GM12875 (cell line): ENCODE measurements at regions not wholly inside any gene's neighbourhood (a gene's known extent, or its start where the extent isn't known, plus 50 kb on each side); places are given as distances from the start of the nearest gene placed in this dataset.

ENCODE experiments used
- H3K4me3 ChIP-seq: one replicate; pipeline ENCODE4 v1.5.1; 2011; ENCODE audit warnings: low read depth, low read length, control low read depth
- CTCF ChIP-seq: IDR thresholded peaks from 2 replicates; pipeline ENCODE4 v1.5.1; 2011; ENCODE audit warnings: low read depth, mild to moderate bottlenecking, control low read depth, inconsistent platforms, low read length, moderate library complexity, borderline replicate concordance; ENCODE audit not compliant: insufficient read depth

DNA sequence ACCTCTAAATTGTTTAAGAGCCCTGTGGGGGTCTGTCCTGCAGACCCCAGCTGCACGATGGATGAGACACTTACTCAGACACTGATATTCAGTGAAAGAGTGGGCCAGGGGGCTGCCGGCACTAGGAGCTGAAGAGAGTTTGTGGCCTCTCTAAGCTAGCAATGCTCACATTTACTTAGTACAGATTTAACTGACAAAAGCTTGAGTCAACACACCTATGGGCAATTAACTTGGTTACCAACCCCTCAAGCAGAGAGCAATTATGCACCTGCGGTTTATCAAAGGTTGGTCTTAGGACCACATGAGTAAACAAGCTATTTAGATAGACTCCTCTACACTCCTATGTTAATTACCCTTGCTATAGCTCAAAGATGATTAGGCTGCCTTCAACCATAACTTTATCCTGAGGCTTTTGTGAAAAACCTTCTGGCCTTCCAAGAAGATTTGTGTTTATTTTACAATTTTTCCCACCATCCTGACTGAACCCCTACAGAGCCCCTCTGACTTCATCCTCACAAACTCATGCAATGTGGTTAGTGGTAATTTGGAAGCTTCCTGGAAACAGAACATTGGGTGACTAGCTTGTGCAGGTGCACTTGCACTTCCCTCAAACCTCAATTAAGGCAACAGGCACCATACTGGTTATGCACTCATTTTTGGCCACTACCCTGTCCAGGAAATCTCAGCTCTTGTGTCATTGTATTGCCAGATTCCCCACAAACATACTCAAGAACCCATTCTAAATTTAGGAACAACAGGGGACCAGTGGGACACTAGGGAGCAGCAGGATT lies 234.4 kb upstream of the ITM2A start:
- no peak overlapping the region for H3K4me3 ChIP-seq
- no peak for TF ChIP-seq CTCF

DNA sequence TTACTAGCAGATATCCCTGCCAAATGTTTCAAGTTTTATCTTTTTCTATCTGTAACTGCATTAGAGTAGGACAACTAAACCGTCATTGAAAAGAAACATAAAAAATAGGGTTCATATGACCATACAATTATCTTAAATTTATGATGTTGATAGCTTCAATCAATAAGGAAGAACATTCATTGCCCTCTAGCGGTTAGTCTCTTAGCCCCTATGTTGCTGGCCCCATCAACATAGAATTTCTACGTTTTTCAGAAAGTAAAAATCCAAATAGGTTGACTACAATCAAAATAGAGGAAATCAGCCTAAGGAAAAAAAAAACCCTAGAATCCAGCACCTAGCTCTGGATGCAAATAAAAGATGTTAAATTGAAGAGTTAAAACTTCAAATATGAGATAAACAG lies 225.1 kb upstream of the ITM2A start:
- H3K4me3 ChIP-seq: no peak overlapping the region
- no peak for TF ChIP-seq CTCF

DNA sequence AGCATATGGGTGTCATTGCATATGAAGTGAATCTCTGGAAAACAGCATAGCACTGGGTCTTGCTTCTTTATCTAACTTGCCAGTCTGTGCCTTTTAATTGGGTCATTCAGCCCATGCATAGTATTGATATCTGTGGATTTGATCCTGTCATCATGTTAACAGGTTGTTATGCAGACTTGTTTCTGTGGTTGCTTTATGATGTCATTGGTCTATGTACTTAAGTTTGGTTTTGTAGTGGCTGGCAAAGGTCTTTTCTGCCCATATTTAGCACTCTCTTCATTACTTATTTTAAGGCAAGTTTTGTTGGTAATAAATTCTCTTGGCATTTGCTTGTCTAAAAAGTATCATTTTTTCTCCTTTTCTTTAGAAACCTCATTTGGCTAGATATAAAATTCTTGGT lies 221.1 kb upstream of the ITM2A start:
- no peak overlapping the region for H3K4me3 ChIP-seq
- no peak for TF ChIP-seq CTCF

GRCh38 chrX:79573760-79574159 lies 206.6 kb upstream of the ITM2A start:
- no peak overlapping the region for H3K4me3 ChIP-seq
- no peak for TF ChIP-seq CTCF

GRCh38 chrX:79572566-79572965 lies 205.4 kb upstream of the ITM2A start:
- no peak for TF ChIP-seq CTCF

GRCh38 chrX:79570524-79571240 lies 203.5 kb upstream of the ITM2A start:
- H3K4me3 ChIP-seq: no peak overlapping the region
- TF ChIP-seq CTCF: no peak

More at GRCh38 chrX:79572566-79572965, 205.4 kb upstream of the ITM2A start:
- no peak overlapping the region for H3K4me3 ChIP-seq

DNA sequence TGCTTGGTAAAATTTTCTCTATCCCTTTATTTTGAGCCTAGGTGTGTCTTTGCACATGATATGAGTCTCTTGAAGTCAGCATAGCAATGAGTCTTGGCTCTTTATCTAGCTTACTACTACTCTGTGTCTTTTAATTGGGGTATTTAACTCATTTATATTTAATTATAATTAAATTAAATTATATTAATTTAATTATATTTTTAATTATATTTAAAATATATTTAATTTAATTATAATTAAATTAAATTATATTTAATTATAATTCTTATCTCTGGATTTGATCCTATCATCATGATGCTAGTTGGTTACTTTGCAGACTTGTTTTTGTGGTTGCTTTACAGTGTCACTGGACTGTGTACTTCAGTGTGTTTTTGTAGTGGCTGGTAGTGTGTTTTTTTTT lies 201.2 kb upstream of the ITM2A start:
- no peak overlapping the region for H3K4me3 ChIP-seq
- no peak for TF ChIP-seq CTCF
